ENCODE measurements at regions not wholly inside any gene's neighbourhood (a gene's known extent, or its start where the extent isn't known, plus 50 kb on each side); places are given as distances from the start of the nearest gene placed in this dataset.

- Histone ChIP-seq H3K4me2 (ENCODE audit: insufficient read depth in 1 of 2, low read depth in 2 of 2, low read length in 2 of 2) (no peak overlapping the region), H3K27ac (ENCODE audit: low read depth, low read length) (no peak overlapping the region), H3K23ac (ENCODE audit: insufficient read length) (no peak overlapping the region), H2BK5ac (ENCODE audit: low read depth, low read length) (no peak overlapping the region), H3K79me1 (ENCODE audit: low read depth, low read length) (no peaks in the 10 kb centered on the region), H3K18ac (ENCODE audit: extremely low read depth, low read length) (no peak overlapping the region), H2AFZ (ENCODE audit: low read length) (no peak overlapping the region), H2AK5ac (ENCODE audit: low read depth, low read length) (no peak overlapping the region), H4K5ac (ENCODE audit: insufficient read length, low read depth, low read length) (no peak overlapping the region), H3K79me2 (ENCODE audit: control insufficient read depth in 1 of 2, insufficient read depth in 2 of 2, low read length in 2 of 2) (no peaks in the 10 kb centered on the region), H4K8ac (ENCODE audit: extremely low read depth, insufficient read depth, low read length) (no peak overlapping the region), H2BK20ac (ENCODE audit: low read length) (no peak overlapping the region), H4K20me1 (replicated peaks in 1 of 2; ENCODE audit: control insufficient read depth in 1 of 2, insufficient read depth in 2 of 2, low read length in 2 of 2) (no peaks in the 10 kb centered on the region), H3K23me2 (ENCODE audit: low read depth, low read length) (0 out of 2 replicates have a peak, but pooled peaks cover 2% of the 10 kb centered on the region), H2BK15ac (ENCODE audit: low read length) (no peak overlapping the region), H3K4me1 (replicated peaks in 1 of 4; ENCODE audit: control insufficient read depth in 3 of 4, insufficient read depth in 4 of 4, low read length in 3 of 4) (no peaks in the 10 kb centered on the region), H4K91ac (replicated peaks; ENCODE audit: insufficient read length, low read length) (no peak overlapping the region), H3K14ac (ENCODE audit: insufficient read length) (no peak overlapping the region), H2BK12ac (ENCODE audit: low read depth, low read length) (no peak overlapping the region), H3K9ac (replicated peaks in 1 of 4; ENCODE audit: extremely low read depth in 1 of 4, low read depth in 3 of 4, low read length in 3 of 4) (no peak overlapping the region), H3K9me3 (ENCODE audit: insufficient read depth in 2 of 2, low read depth in 1 of 2, low read length in 1 of 2) (peaks cover 7 to 12% of the 10 kb centered on the region in 2 experiments; a peak in 1 of 4 replicates), H3K4ac (replicated peaks; ENCODE audit: insufficient read length, low read depth, low read length) (no peak overlapping the region), H3K36me3 (ENCODE audit: control insufficient read depth in 2 of 4, insufficient read depth in 4 of 4, low read length in 3 of 4) (no peaks in the 10 kb centered on the region), H3K4me3 (ENCODE audit: extremely low read depth in 1 of 4, insufficient read depth in 2 of 4, low read depth in 3 of 4, low read length in 4 of 4) (no peak overlapping the region), H2BK120ac (replicated peaks; ENCODE audit: low read depth, low read length) (no peak overlapping the region), H3K56ac (replicated peaks; ENCODE audit: insufficient read length, low read depth, low read length) (no peak overlapping the region), H3K27me3 (replicated peaks in 1 of 4; ENCODE audit: control insufficient read depth in 3 of 4, extremely low read depth in 1 of 4, insufficient read depth in 3 of 4, low read length in 3 of 4) (no peaks in the 10 kb centered on the region)
- DNase-seq (ENCODE audit: low read depth in 1 of 2, low spot score in 2 of 2) (no peak), FAIRE-seq (no peak)
- ChIA-PET POLR2A (ENCODE audit: partially characterized antibody) (no interaction called here), CTCF (ENCODE audit: partially characterized antibody) (no interaction called here)
- TF ChIP-seq CHD7 (IDR thresholded peaks at IDR 0.05; ENCODE audit: insufficient replicate concordance, low read length) (no peak), POLR2A (IDR thresholded peaks at IDR 0.05; ENCODE audit: control extremely low read depth in 1 of 2, low read depth in 2 of 2, low read length in 2 of 2) (no peak), SP1 (IDR thresholded peaks at IDR 0.05; ENCODE audit: low read depth, low read length) (no peak)
These were observed 1628.5 kb downstream of the HACE1 start for GRCh38 chr6:103231181-103231580.

All from H1 (cell line).